ENCODE measurements at regions not wholly inside any gene's neighbourhood (a gene's known extent, or its start where the extent isn't known, plus 50 kb on each side); places are given as distances from the start of the nearest gene placed in this dataset.

DNA sequence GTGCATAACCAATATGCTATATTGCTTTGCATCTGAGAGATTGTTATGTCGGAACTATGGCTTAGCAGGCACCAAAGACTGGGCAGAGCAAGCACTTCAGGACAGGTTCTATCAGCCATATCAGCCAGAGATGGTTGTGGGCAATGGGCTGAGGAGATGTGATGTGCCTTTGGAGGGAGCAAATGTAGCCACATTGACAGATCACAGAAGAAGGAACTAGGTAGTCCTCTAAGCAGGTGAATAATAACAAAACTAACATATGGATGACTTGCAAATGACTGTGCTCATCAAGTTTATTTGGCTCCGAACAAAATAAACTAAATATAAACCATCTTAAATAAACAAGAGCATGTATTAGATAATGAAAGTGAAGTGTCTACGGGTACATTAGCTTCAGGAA lies 291.7 kb downstream of the RMST start:
- WGBS, result 69% methylated on average over 3 of the region's 3 CpGs
- Histone ChIP-seq H3K4me3 (no peak overlapping the region), H3K36me3 (no peaks in the 10 kb centered on the region), H3K27ac (no peak overlapping the region), H3K9me3 (no peaks in the 10 kb centered on the region), H3K4me1 (replicated peaks) (no peaks in the 10 kb centered on the region), H3K27me3 (replicated peaks; ENCODE audit: insufficient read depth) (no peaks in the 10 kb centered on the region)
- TF ChIP-seq POLR2AphosphoS5 (IDR thresholded peaks at IDR 0.05) (no peak), POLR2A (IDR thresholded peaks at IDR 0.05) (no peak)
- TF ChIP-seq, protein P1, sequence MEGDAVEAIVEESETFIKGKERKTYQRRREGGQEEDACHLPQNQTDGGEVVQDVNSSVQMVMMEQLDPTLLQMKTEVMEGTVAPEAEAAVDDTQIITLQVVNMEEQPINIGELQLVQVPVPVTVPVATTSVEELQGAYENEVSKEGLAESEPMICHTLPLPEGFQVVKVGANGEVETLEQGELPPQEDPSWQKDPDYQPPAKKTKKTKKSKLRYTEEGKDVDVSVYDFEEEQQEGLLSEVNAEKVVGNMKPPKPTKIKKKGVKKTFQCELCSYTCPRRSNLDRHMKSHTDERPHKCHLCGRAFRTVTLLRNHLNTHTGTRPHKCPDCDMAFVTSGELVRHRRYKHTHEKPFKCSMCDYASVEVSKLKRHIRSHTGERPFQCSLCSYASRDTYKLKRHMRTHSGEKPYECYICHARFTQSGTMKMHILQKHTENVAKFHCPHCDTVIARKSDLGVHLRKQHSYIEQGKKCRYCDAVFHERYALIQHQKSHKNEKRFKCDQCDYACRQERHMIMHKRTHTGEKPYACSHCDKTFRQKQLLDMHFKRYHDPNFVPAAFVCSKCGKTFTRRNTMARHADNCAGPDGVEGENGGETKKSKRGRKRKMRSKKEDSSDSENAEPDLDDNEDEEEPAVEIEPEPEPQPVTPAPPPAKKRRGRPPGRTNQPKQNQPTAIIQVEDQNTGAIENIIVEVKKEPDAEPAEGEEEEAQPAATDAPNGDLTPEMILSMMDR (IDR thresholded peaks at IDR 0.05), result no peak
- no peak for DNase-seq (ENCODE audit: low spot score)
- intact Hi-C loops (cut with DNase I), result no loop called here

DNA sequence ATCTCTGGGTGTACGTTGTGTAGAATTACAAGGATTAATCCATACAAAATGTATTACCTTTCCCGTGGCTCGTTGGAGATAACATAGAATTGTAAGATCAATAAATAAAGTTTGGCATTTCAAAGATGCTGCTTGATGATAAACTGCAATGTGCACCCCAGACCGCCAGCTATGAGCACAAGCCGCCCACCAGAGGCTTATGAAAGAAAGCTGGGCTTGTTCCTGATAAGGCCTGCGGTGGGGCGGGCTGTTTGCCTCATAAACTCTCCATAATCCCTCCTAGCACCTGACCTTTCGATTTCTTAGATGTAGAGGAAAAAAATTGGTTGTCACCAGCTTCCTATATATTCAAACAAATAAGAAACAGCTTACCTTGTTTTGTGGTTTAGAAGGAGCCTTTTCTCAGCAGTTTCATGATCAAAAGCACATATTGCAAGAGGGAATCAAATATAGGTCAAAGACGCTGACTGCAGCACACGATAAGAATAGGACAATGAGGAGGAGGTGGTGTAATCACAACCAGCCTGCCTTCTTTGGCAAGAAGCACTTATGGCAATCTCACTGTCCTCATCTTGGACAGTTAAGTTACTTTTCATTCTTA lies 293.6 kb downstream of the RMST start:
- 65% methylated on average over 10 of the region's 10 CpGs for WGBS
- DNase-seq (ENCODE audit: low spot score), result no peak
- intact Hi-C loops (cut with DNase I), result no loop called here
- no peak overlapping the region for H3K4me3 ChIP-seq
- no peaks in the 10 kb centered on the region for H3K36me3 ChIP-seq
- H3K9me3 ChIP-seq, result no peaks in the 10 kb centered on the region
- no peak for TF ChIP-seq POLR2A (IDR thresholded peaks at IDR 0.05)
- TF ChIP-seq, protein P1 (IDR thresholded peaks at IDR 0.05), result no peak
- no peak for TF ChIP-seq POLR2AphosphoS5 (IDR thresholded peaks at IDR 0.05)
- H3K27me3 ChIP-seq (replicated peaks; ENCODE audit: insufficient read depth), result no peaks in the 10 kb centered on the region
- H3K4me1 ChIP-seq (replicated peaks), result no peaks in the 10 kb centered on the region
- no peak overlapping the region for H3K27ac ChIP-seq

DNA sequence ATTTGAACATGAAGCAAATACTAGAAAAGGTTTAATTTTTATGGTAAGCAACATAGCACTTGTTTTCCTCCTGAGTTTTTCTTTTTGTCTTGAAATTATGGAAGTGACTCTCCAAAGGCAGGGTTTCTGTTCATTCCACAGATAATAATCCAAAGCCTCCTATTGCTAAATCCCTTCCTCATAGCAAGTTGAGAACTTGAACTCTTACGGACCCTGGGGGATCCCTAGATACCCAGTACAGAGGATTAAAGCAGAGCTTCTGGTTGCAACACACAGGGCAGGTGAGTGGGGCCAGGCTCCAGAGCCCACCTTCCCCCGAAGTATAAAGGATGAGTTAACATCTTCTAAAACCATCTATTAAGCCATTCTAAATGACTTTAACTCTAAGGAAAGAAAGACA lies 294.1 kb downstream of the RMST start:
- no peak for DNase-seq (ENCODE audit: low spot score)
- intact Hi-C loops (cut with DNase I), result no loop called here
- Histone ChIP-seq H3K9me3 (no peaks in the 10 kb centered on the region), H3K27me3 (replicated peaks; ENCODE audit: insufficient read depth) (no peaks in the 10 kb centered on the region), H3K4me3 (no peak overlapping the region), H3K4me1 (replicated peaks) (no peaks in the 10 kb centered on the region), H3K27ac (no peak overlapping the region), H3K36me3 (no peaks in the 10 kb centered on the region)
- 92% methylated on average over 2 of the region's 2 CpGs for WGBS
- TF ChIP-seq, protein P1 (IDR thresholded peaks at IDR 0.05), result no peak
- TF ChIP-seq POLR2A (IDR thresholded peaks at IDR 0.05) (no peak), POLR2AphosphoS5 (IDR thresholded peaks at IDR 0.05) (no peak)

DNA sequence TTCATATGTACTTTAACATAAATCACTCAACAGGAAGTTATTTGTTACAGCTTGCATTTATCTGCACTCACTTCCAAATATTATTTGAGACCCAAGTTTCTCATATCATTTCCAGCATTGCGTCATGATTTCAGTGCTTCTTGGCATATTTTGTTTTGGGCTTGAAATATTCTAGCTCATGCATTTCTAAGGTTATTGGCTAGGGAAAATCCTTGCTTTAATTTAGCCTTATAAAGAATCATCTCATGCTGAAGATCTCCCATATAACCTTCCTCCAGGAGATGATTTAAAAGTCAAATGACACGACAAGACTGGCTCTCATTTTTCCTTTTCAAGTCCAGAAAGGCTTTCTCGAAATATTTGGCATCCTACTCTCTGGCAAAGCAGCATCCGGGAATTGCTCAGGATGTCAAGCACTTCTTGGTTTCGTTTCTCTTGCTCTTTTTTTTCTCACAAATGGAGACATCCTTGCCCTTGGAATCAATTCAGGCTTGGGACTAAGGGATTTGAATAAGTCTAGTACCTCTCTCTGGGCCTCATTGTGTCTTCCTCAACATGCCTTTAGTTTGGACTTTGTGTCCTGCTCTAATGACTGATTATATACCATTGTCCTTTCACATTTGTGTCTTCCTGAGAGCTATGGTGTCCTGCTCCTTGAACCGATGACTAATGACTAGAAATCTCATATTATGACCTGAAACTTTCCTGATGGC lies 295.0 kb downstream of the RMST start:
- Histone ChIP-seq H3K36me3 (no peaks in the 10 kb centered on the region), H3K27me3 (replicated peaks; ENCODE audit: insufficient read depth) (no peaks in the 10 kb centered on the region), H3K4me1 (replicated peaks) (no peaks in the 10 kb centered on the region), H3K27ac (peak overlapping the region in 1 of 2 donors; percentile 45), H3K9me3 (no peaks in the 10 kb centered on the region), H3K4me3 (no peak overlapping the region)
- 22% methylated on average over 6 of the region's 6 CpGs for WGBS
- intact Hi-C loops (cut with DNase I), result no loop called here
- no peak for DNase-seq (ENCODE audit: low spot score)
- no peak for TF ChIP-seq POLR2AphosphoS5 (IDR thresholded peaks at IDR 0.05)
- TF ChIP-seq, protein P1 (IDR thresholded peaks at IDR 0.05), result no peak
- TF ChIP-seq POLR2A (IDR thresholded peaks at IDR 0.05), result no peak

DNA sequence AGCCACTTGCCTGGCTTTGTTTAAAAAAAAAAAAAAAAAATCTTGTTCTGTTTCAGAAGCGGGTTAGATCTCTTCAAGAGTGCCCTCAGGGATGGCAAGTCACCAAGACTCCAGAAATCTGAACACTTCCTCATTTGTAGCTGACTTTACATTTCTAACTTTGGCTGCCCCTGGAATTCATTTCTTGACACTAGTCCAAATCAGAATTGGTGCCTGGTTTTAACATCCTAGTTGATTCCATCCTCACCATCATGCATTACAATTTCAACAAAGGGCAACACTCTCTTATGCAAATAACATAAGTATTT lies 295.5 kb downstream of the RMST start:
- Histone ChIP-seq H3K4me1 (replicated peaks) (no peaks in the 10 kb centered on the region), H3K9me3 (no peaks in the 10 kb centered on the region), H3K4me3 (no peak overlapping the region), H3K27me3 (replicated peaks; ENCODE audit: insufficient read depth) (no peaks in the 10 kb centered on the region), H3K27ac (peak overlapping the region in 1 of 2 donors; percentile 45), H3K36me3 (no peaks in the 10 kb centered on the region)
- TF ChIP-seq, protein P1 (IDR thresholded peaks at IDR 0.05), result no peak
- TF ChIP-seq POLR2AphosphoS5 (IDR thresholded peaks at IDR 0.05), result no peak
- TF ChIP-seq POLR2A (IDR thresholded peaks at IDR 0.05), result no peak
- WGBS, result 50% methylated on average over 1 of the region's 1 CpG
- DNase-seq (ENCODE audit: low spot score), result peak; percentile 22
- intact Hi-C loops (cut with DNase I), result no loop called here
